PFSK-1 (cell line): ENCODE measurements at regions not wholly inside any gene's neighbourhood (a gene's known extent, or its start where the extent isn't known, plus 50 kb on each side); places are given as distances from the start of the nearest gene placed in this dataset.

Experiments used
- POLR2AphosphoS5 ChIP-seq: IDR thresholded peaks from 2 replicates; pipeline ENCODE4 v1.6.1; 2012; ENCODE audit warnings: low read depth, mild to moderate bottlenecking, control low read depth, low read length, moderate library complexity
- REST ChIP-seq, 2 experiments: IDR thresholded peaks; 2 replicates each; pipeline versions ENCODE4 v1.6.1 to v1.8.0; 2011 to 2012; ENCODE audit warnings: low read depth in 2 of 2, low read length in 2 of 2, control low read depth in 1 of 2, inconsistent platforms in 1 of 2, mild to moderate bottlenecking in 1 of 2, moderate library complexity in 1 of 2; ENCODE audit not compliant: insufficient read depth in 1 of 2
- SIN3A ChIP-seq: IDR thresholded peaks from 2 replicates; pipeline ENCODE4 v1.6.1; 2012; ENCODE audit warnings: mild to moderate bottlenecking, low read length, moderate library complexity, borderline replicate concordance; ENCODE audit not compliant: insufficient read depth
- TAF1 ChIP-seq: IDR thresholded peaks from 2 replicates; pipeline ENCODE4 v1.6.1; 2012; ENCODE audit warnings: low read length, control low read depth, borderline replicate concordance; ENCODE audit not compliant: insufficient read depth

GRCh38 chr5:143646961-143647360 is 165.0 kb upstream of the HMHB1 start:
- no peak for TF ChIP-seq POLR2AphosphoS5
- TF ChIP-seq SIN3A: no peak
- TF ChIP-seq REST (IDR thresholded peaks at IDR 0.05; ENCODE audit: insufficient read depth in 1 of 2, low read depth in 2 of 2, low read length in 2 of 2): no peak
- no peak for TF ChIP-seq TAF1
